GM12875 (cell line): ENCODE measurements at regions not wholly inside any gene's neighbourhood (a gene's known extent, or its start where the extent isn't known, plus 50 kb on each side); places are given as distances from the start of the nearest gene placed in this dataset.

ENCODE experiments used
- H3K4me3 ChIP-seq: one replicate; pipeline ENCODE4 v1.5.1; 2011; ENCODE audit warnings: low read depth, low read length, control low read depth
- TF ChIP-seq, protein P1 (sequence below): IDR thresholded peaks from 2 replicates; pipeline ENCODE4 v1.5.1; 2011; ENCODE audit warnings: low read depth, mild to moderate bottlenecking, control low read depth, inconsistent platforms, low read length, moderate library complexity, borderline replicate concordance; ENCODE audit not compliant: insufficient read depth

DNA sequence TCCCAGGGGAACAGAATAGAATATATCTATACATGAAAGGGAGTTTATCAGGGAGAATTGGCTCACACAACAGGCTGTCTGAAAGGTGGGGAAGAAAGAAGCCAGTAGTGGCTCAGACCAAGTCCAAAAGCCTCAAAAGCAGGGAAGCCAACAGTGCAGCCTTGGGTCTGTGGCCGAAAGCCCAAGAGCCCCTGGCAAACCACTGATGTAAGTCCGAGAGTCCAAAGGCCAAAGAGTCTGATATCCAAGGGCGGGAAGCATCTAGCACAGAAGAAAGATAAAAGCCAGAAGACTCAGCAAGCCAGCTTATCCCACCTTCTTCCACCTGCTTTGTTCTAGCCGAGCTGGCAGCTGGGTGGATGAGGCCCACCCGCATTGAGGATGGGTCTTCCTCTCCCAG, 172.5 kb downstream of the CCDC71L start:
- H3K4me3 ChIP-seq = no peak overlapping the region
- TF ChIP-seq, protein P1, sequence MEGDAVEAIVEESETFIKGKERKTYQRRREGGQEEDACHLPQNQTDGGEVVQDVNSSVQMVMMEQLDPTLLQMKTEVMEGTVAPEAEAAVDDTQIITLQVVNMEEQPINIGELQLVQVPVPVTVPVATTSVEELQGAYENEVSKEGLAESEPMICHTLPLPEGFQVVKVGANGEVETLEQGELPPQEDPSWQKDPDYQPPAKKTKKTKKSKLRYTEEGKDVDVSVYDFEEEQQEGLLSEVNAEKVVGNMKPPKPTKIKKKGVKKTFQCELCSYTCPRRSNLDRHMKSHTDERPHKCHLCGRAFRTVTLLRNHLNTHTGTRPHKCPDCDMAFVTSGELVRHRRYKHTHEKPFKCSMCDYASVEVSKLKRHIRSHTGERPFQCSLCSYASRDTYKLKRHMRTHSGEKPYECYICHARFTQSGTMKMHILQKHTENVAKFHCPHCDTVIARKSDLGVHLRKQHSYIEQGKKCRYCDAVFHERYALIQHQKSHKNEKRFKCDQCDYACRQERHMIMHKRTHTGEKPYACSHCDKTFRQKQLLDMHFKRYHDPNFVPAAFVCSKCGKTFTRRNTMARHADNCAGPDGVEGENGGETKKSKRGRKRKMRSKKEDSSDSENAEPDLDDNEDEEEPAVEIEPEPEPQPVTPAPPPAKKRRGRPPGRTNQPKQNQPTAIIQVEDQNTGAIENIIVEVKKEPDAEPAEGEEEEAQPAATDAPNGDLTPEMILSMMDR = no peak

DNA sequence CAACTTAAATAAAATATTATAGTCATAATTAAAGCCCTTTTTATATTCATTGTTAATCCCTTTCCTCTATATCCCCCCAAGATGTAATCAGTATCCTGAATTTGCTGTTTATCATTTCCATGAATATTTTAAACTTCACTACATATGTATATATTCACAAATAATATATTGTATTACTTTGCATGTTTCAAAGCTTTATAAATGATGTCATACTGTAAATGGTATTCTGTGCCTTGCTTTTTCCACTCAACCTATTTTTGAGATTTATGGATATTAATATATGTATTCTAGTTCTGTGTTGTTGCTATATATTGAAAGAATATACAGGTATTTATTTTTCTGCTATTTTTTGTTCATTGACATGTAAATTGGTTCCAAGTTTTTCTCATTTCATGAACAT, 173.1 kb downstream of the CCDC71L start:
- no peak overlapping the region for H3K4me3 ChIP-seq
- TF ChIP-seq, protein P1 = no peak

DNA sequence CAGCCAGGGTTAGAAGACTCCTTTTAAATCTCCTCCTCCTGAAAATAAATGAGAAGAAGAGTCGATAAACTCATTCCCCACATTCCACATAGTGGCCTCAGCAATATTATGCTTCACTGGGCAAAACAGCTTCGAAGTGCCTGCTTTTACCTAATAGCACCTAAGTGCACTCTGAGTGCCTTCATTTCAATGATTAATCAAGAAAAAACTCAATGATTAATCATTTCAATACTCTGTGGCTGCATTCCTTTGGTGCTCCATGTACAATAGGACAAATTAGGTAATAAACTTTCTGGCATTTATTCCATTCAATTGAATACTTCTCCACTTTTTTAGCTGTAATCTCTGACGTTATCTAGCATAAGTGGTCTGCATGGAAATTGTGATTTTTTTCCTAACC, 174.6 kb downstream of the CCDC71L start:
- TF ChIP-seq, protein P1 = no peak
- H3K4me3 ChIP-seq = no peak overlapping the region

DNA sequence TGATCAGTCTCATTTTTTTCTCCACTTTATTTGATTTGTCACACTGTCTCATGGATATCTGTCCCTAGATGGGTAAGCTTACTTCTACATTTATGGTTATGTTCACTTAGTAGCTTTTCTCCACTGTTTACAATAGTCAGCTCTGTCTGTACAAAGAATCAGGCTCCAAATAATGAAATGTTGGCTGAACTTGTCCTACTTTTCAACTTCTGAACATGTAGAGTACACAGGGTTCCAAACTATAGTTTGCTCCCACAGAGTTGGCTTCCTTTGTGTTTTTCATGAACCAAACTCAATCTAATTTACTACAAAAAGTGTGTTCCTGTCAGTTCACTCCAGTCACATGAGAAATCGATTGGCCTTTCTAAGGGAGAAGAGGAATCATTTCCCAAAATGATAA, 175.0 kb downstream of the CCDC71L start:
- no peak overlapping the region for H3K4me3 ChIP-seq
- TF ChIP-seq, protein P1 = no peak

DNA sequence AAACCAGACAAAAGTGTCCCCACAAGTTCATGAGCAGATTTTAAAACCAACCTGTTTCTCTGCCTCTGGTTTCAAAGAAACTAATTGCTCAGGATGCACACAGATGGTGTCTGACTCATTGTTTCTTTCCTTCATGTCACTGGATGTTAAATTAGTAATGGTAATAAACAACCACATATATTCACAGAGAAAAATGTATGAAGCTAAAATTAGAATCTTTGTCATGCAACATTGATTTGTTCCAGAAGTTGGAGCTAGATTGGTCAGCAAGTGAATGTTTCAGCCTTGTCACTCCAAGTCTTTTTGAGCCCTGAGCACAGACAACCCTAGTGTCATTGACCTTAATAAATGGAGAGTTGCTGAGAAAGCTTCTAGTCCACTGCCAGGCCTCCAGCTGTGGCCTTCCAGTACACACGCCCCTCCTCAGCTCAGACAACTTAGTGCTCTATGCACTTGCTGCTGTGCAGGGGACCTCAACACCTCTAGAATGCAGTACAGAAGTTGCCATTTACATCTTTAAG, 175.9 kb downstream of the CCDC71L start:
- TF ChIP-seq, protein P1 = no peak
- H3K4me3 ChIP-seq = no peak overlapping the region

DNA sequence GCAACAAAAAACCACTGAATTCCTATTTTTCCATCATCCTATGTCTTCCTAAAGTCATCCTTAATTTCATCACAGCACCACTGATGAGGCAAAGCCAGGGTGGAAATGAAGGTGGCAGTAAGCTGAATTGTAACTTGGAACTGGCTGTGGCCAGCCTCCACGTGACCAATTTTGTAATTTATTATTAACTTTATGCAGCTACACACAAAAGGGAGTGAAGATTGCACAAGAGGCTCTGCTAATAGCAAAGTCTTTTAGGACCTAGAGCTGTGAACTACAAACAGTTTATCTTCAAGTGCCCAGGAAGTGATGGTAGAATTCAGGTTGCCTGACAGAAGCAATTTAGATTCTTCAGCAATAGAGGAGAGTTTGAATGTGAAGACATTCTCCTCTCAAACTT, 176.4 kb downstream of the CCDC71L start:
- TF ChIP-seq, protein P1 = no peak
- no peak overlapping the region for H3K4me3 ChIP-seq

DNA sequence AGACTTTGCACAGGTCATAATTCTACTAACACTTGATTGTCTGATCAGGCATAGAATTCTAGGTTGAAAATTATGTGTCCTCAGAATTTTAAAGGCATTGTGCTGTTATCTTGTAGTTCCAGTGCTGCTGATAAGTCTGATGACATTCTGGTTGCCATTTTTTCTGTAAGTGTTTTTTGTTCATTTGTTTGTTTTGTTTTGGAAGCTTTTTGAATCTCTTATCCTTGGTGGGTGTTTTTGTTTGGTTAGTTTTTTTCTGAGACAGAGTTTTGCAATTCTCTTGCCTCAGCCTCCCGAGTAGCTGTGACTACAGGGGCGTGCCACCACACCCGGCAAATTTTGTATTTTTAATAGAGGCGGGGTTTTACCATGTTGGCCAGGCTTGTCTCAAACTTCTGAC, 178.9 kb downstream of the CCDC71L start:
- H3K4me3 ChIP-seq = no peak overlapping the region
- TF ChIP-seq, protein P1 = no peak
